ENCODE measurements at regions not wholly inside any gene's neighbourhood (a gene's known extent, or its start where the extent isn't known, plus 50 kb on each side); places are given as distances from the start of the nearest gene placed in this dataset.

DNA sequence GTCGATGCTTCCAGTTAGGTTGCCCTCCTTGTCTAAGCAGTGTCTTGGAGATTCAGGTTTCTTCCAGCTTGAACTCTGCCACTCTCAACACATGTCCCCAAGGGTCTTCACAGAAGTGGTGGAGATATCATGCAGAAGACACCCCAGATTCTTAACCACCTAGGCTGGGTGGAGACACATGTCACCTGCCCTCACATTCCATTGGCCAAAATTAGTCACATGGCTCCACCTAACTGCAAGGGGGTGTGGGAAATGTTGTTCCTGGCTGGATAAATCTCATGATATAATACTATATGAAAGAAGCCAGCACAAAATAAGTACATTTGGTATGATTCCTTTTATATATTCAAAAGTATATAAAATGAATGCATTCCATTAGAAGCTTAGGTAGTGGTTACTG, 52.9 kb upstream of the SNRPB2 start:
- no peaks in the 10 kb centered on the region for H3K27me3 ChIP-seq (ENCODE audit: insufficient read depth, low read length)
- no peaks in the 10 kb centered on the region for H3K79me1 ChIP-seq (ENCODE audit: insufficient read depth, low read depth, low read length, poor library complexity, severe bottlenecking)

More for the DNA sequence above, 52.9 kb upstream of the SNRPB2 start:
- Histone ChIP-seq H3K79me2 (ENCODE audit: insufficient read depth, low read length) (no peaks in the 10 kb centered on the region), H3K9ac (ENCODE audit: extremely low read depth, insufficient read length, low read length) (no peak overlapping the region), H2AFZ (ENCODE audit: low read length) (no peak overlapping the region), H4K20me1 (ENCODE audit: control insufficient read depth, insufficient read depth, insufficient read length) (no peaks in the 10 kb centered on the region), H3T11ph (ENCODE audit: low read length) (no peak overlapping the region), H3K4me2 (ENCODE audit: insufficient read depth, insufficient read length, low read length) (no peak overlapping the region), H2BK12ac (ENCODE audit: insufficient read length, low read depth, low read length) (no peak overlapping the region), H2BK15ac (ENCODE audit: low read depth, low read length) (no peak overlapping the region), H3K56ac (ENCODE audit: insufficient read length, low read depth, low read length) (no peak overlapping the region), H2BK120ac (ENCODE audit: low read depth, low read length, poor library complexity, severe bottlenecking) (no peak overlapping the region), H4K91ac (ENCODE audit: insufficient read length, low read depth, low read length) (no peak overlapping the region), H3K23me2 (ENCODE audit: insufficient read length, low read depth, low read length, poor library complexity, severe bottlenecking) (no peaks in the 10 kb centered on the region), H2AK5ac (ENCODE audit: insufficient read length, low read length) (no peak overlapping the region), H4K5ac (ENCODE audit: insufficient read length, low read depth, low read length) (no peak overlapping the region), H4K8ac (replicated peaks; ENCODE audit: insufficient read length, low read depth, low read length) (no peak overlapping the region), H3K4ac (ENCODE audit: low read depth, low read length) (no peak overlapping the region), H2BK20ac (ENCODE audit: low read depth, low read length, poor library complexity, severe bottlenecking) (no peak overlapping the region), H3K18ac (ENCODE audit: insufficient read length, low read depth, low read length) (no peak overlapping the region), H3K4me1 (ENCODE audit: insufficient read depth, low read length) (no peaks in the 10 kb centered on the region), H3K23ac (ENCODE audit: insufficient read length, low read depth, low read length) (no peak overlapping the region), H3K9me3 (ENCODE audit: control insufficient read depth, low read depth, low read length) (no peaks in the 10 kb centered on the region), H3K14ac (ENCODE audit: insufficient read depth, low read length) (no peak overlapping the region), H2BK5ac (ENCODE audit: insufficient read length, low read length) (no peak overlapping the region), H3K27ac (ENCODE audit: insufficient read length, low read depth, low read length) (no peak overlapping the region)
- Mint-ChIP-seq H3K36me3 (ENCODE audit: insufficient read depth in 1 of 3, low read depth in 3 of 3) (no peaks in the 10 kb centered on the region), H3K9me3 (peaks cover 0 to 6% of the 10 kb centered on the region in 2 experiments; a peak in 2 of 5 replicates), H3K4me1 (no peaks in the 10 kb centered on the region; a peak in 1 of 4 replicates), H3K4me3 (no peak overlapping the region), H3K27me3 (ENCODE audit: low read depth) (no peaks in the 10 kb centered on the region), H3K27ac (no peak overlapping the region)
- TF ChIP-seq, protein P1, sequence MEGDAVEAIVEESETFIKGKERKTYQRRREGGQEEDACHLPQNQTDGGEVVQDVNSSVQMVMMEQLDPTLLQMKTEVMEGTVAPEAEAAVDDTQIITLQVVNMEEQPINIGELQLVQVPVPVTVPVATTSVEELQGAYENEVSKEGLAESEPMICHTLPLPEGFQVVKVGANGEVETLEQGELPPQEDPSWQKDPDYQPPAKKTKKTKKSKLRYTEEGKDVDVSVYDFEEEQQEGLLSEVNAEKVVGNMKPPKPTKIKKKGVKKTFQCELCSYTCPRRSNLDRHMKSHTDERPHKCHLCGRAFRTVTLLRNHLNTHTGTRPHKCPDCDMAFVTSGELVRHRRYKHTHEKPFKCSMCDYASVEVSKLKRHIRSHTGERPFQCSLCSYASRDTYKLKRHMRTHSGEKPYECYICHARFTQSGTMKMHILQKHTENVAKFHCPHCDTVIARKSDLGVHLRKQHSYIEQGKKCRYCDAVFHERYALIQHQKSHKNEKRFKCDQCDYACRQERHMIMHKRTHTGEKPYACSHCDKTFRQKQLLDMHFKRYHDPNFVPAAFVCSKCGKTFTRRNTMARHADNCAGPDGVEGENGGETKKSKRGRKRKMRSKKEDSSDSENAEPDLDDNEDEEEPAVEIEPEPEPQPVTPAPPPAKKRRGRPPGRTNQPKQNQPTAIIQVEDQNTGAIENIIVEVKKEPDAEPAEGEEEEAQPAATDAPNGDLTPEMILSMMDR (conservative IDR thresholded peaks at IDR 0.05) = no peak
- no CpG with 5 or more reads among the region's 1 CpG for WGBS (ENCODE audit: extremely low coverage, insufficient read length, low lambda C conversion rate)
- DNase-seq = no peak
